ENCODE measurements at regions not wholly inside any gene's neighbourhood (a gene's known extent, or its start where the extent isn't known, plus 50 kb on each side); places are given as distances from the start of the nearest gene placed in this dataset.

DNA sequence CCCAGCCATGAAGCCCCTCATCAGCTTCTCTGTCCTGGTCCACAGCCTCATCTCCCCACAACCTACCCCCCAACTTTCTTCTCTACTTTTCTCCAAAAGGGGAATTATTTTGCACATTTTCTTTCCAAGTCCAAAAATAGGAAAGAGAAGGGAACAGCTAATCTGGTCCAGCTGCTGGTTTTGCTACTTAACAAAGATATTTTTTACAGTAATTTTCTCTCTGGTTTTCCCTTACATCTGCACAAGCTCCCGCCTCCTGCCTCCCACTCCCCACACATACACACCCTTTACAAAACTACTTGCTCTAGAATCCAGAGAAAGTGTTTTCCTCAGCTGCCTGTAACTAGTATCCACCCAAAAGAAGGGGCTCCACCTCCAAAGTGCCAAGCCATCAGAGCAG, 177.2 kb downstream of the POLR2M start:
- TF ChIP-seq TCF4 (CRISPR knock-in tag; IDR thresholded peaks at IDR 0.05; ENCODE audit: borderline replicate concordance) (no peak), CSDC2 (CRISPR knock-in tag; IDR thresholded peaks at IDR 0.05) (no peak), ARNTL (CRISPR knock-in tag; IDR thresholded peaks at IDR 0.05; ENCODE audit: borderline replicate concordance, low read depth) (no peak), SNAI2 (CRISPR knock-in tag; IDR thresholded peaks at IDR 0.05) (no peak)
- TF ChIP-seq, protein P1, sequence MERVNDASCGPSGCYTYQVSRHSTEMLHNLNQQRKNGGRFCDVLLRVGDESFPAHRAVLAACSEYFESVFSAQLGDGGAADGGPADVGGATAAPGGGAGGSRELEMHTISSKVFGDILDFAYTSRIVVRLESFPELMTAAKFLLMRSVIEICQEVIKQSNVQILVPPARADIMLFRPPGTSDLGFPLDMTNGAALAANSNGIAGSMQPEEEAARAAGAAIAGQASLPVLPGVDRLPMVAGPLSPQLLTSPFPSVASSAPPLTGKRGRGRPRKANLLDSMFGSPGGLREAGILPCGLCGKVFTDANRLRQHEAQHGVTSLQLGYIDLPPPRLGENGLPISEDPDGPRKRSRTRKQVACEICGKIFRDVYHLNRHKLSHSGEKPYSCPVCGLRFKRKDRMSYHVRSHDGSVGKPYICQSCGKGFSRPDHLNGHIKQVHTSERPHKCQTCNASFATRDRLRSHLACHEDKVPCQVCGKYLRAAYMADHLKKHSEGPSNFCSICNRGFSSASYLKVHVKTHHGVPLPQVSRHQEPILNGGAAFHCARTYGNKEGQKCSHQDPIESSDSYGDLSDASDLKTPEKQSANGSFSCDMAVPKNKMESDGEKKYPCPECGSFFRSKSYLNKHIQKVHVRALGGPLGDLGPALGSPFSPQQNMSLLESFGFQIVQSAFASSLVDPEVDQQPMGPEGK (CRISPR knock-in tag; IDR thresholded peaks at IDR 0.05; ENCODE audit: borderline replicate concordance): no peak
